NCI-H2171 treated with DMSO at 0.1 percent for 48 hours (cell line): ENCODE measurements at regions not wholly inside any gene's neighbourhood (a gene's known extent, or its start where the extent isn't known, plus 50 kb on each side); places are given as distances from the start of the nearest gene placed in this dataset.

ENCODE experiments used
- DNase-seq: peaks from one replicate; lab custom pipeline; 2025; lab: John Stamatoyannopoulos, UW

DNA sequence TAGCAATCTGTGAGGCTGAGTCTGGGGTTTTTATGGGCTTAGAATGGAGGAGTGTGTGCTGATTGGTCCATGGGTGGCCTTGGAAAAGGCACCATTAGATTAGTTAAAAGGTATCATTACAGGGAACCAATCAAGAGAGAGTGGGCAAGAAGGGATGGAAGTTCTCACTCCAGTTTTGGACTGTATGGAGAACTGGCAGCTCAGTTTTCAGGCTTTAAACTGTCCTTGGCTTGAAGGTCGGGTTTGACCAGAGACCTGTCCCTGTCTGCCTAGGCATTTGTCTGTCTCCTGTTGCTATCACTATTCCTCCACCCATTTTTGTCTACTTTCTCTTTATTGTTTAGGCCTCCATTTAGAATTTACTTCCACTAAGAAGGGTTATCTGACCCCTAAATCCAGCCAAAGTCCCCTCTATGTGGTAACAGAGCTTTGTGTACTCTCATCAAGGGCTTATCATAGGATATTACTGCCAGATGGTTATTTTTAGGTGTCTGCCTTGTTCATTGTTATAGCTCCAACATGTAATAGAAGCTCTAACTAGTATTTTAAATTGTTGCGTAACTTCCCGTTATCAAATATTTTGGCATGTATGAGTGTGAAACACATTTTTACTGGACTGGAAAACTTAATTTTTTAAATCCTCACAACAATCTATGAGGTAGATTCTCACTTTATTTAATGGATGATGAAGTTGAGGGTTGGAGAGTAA, 133.3 kb upstream of the SLC10A2 start:
- no peak for DNase-seq

DNA sequence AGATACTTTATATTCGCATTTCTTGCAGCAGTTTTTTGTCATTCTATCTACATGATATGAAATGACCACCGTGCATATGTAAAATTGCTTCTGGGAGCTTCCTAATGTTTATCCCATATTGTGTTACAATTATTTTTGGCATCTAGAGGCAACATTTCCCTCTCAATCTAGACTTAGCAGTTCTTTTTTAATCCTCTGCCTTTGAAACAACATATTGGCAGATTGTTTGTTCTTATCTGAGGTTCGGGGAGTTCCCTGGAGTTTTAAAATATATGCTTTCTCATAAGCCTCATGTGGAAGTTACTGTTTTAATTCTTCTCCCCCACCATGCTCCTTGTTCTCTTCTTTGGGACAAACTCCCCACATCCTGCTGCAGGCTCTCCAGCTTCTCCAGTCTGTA, 130.1 kb upstream of the SLC10A2 start:
- DNase-seq, result no peak

DNA sequence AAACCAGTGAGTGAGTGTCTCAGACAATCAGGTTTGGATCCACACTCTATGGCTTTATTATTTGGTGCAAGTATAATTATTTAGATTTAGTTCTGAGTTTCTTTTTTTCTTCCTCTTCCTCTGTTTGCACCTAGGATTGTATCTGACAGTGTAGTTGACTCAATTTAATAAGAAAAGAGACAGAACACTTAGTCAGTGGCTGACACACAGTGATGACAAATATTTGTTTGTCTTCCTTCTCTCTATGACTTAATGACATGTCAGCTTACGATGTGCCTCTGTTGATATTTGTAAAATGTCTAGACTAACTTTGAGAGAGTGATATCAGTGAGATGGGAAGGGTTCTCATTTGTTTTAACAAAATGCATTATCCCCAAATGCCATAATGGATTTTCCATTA, 129.5 kb upstream of the SLC10A2 start:
- DNase-seq, result no peak

DNA sequence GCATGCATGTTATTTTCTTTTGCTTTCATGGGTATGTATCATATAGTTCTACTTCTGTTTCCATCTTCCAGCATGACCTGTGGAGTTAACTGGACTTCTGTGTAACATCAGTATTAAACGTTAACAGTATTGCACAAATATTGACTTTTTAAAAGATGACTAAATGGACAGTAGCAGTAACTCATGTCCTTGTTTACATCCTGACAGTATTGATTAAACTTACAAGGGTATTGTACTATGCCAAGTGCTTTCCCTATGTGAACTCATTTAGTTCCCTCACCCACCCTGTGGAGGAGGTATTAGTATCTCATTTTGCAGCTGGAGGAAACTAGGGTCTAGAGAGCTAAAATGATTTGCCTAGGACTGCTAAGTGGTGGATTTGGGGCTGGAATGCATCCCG, 128.7 kb upstream of the SLC10A2 start:
- no peak for DNase-seq

DNA sequence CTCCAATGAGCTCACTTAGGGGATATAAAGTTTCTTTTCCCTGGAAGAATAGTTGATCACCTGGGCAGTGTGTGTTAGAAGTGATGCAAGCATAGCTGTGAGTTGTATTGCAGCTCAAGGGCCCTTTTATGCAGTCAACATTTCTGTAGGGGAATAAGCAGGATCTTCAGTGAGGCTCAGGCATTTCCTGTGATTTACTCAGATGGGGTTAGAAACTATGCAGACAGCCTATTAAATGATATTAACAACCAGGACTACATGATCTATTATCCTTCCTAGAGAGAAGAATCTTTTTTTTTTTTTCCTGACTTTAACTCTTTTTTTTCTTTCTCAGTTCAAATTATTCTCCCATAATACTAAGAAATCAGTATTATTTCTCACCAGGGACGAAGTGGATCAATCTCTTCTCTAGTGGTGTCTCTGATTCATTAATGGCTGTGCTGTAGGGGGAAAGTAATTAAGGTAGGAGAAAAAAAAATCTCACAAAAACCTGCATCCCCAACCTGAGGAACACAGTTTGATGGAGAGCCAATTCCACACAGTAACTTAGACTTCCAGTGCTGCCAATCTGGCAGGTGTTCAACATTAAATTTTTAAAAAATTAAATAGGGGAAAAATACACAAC, 126.4 kb upstream of the SLC10A2 start:
- no peak for DNase-seq

DNA sequence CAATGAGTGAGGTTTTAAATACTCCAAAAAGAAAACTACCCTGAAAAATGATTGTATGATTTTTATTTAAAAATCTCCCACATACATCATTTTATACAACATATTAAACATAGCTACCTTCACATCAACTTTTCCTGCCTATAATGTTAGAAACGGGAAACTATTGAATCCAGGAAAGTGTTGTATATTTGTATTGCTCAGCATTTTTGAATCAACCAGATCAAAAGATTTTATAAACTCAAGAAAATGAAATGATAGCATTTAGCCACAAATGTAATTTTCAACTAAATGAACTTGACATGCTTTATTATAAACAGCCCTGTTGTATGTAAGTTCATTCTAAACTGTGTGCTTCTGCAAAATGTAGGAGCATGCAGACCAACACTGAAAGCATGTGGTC, 124.6 kb upstream of the SLC10A2 start:
- no peak for DNase-seq

DNA sequence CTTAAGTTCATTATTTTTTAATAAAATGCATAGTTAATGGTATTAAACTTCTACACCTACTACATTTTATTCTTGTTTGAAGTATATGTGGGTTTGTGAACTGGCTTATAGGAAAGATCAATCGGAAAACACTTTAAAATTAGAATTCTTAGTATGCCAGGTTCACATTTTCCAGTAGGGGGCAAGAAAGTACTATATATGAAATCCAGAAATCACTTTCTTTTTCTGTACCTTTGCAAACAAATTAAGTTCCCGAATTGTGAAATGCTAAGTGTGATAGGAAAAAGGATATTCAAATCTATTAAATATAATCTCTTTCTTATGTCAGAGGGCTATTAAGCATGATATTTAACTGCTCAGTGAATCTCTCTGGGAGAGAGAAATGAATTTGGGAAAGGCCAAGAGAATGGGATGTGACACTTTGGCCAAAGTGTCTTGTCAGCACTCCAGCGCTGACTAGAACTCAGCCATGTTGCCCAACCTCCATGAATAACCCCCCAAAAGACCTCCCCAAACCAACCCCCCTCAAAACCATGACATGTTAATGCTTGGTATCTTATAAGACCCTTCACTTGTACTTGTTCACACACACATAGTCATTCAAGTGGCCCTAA, 122.6 kb upstream of the SLC10A2 start:
- peak; percentile 80 for DNase-seq

DNA sequence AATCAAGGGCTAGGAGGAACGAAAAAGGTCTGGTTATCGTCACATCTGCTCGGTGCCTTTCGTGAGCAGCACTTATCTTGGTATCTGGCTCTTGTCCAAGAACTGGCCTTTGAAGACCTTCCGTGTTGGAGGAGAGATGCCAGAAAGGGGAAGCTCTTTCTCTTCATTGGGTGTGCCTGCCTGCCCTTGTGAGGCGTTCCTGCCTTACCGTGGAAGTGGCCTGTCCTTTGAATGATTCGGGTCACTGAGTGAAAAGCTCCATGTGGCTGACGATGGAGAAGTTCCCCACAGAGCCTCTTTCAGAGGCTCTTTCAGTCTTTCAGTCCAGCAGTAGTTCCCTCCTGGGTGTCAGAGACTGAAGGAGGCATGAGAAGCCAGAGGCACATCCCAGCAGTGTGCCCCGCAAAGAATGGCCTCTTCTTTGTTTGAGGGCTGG, 121.5 kb upstream of the SLC10A2 start:
- DNase-seq, result no peak

DNA sequence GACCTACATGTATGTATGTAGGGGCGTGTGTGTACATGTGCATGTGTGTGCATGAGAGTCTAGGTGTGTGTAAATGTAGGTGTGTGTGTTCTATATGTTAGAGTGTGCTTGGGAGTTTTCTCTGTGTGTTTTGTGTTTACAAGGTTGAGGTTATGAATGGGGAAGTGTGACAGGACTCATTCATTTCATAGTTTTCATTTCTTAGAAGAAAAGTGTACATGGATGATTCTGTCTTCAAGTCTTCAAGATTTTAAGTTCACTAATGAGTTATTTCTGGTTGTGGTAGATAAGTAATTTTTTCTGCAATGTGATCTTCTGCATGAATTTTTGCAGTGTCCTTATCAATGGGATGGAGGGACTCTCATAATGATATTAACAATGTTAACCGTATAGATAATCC, 118.2 kb upstream of the SLC10A2 start:
- DNase-seq, result no peak

DNA sequence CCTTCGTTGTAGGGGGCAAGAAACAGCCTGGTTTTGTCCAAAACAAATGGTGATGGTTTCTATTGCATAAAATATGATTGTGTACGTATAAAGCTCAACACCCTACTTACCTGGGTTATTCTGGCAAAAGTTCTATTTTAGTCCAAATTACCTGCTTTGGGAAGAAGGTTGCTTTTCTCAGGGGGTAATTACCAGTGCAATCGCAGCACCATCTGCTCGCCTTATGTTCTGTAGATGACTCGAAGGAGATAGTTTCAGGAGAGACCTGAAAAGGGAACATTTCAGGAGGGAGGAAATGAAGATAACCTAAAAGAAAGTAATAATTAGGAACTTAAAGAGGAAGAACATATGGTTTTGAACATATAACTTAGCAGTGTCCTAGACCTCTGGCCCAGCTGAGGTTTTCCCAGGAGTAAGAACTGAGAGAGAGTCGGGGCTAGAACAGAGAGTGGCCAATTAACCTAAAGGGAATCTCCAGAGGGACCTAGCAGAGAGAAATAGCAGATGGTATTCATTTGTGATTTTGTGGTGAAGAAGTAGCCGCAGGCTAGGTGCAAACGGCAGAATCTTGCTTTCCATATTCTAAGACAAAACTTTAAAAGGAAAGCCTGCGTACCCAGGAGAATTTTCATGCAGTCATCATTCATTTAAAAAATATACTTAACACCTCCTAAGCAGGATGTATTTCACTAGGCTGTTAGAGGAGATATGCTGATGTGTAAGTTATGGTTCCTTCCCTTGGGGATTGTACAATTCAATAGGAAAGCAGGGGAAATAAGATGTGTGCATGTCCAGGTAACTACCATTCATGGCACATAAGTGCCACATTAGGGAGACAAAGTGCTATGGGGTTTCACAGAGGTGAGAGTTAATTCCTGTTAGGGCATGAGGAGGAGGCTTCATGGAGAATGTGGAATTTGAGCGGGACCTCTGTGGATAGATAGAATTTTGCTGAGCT, 113.0 kb upstream of the SLC10A2 start:
- DNase-seq, result peak; percentile 98

DNA sequence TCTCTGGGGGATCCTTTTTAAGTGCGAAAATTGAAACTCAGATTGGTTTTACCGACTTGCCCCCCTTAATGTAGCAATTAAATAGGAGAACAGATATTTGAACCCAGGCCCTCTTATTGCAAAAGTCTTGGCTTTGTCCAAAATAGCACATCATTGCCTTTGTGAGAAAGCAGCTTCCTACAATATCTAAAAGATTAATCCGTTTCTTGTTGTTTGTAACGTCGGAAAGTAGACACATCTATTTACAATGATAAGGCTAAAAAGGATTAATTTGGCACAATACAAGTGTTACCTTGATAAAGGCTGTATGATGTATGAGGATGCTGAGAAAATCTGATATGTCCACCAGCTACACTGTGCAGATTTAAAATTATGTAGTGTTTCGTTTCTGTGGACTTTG, 108.7 kb upstream of the SLC10A2 start:
- no peak for DNase-seq

DNA sequence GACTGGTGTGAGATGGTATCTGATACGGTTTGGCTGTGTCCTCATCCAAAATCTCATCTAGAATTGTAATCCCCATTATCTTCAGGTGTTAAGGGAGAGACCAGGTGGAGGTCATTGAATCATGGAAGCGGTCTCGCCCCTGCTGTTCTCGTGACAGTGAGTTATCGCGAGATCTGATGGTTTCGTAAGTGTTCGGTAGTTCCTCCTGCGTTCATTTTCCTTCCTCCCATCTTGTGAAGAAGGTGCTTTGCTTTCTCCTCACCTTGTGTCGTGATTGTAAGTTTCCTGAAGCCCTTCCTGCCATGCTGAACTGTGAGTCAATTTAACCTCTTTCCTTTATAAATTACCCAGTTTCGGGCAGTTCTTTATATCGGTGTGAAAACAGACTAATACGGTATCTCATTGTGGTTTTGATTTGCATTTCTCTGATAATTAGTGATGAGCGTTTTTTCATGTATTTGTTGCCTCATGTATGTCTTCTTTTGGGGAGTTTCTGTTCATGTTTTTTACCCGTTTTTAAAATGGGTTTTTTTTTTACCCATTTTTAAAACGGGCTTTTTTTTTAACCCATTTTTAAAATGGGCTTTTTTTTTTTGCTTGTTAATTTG, 102.8 kb upstream of the SLC10A2 start:
- no peak for DNase-seq

DNA sequence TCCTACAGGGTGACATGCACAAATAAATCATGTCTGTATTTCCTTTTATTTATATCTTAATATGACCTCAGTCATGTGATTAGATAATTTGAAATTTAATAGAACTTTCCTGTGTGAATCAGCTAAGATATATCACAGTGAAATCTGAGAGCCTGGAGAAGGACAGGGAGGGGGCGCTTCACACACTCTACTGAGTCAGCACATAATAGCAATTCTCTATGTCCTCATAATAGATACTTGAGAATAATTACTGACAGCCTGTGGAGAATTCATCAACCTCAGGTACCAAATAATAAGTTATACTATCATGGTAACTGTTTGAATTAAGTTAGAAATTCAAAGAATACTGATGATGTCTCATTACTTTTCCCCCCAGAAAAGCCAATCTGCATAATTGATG, 98.0 kb upstream of the SLC10A2 start:
- peak; percentile 8 for DNase-seq

DNA sequence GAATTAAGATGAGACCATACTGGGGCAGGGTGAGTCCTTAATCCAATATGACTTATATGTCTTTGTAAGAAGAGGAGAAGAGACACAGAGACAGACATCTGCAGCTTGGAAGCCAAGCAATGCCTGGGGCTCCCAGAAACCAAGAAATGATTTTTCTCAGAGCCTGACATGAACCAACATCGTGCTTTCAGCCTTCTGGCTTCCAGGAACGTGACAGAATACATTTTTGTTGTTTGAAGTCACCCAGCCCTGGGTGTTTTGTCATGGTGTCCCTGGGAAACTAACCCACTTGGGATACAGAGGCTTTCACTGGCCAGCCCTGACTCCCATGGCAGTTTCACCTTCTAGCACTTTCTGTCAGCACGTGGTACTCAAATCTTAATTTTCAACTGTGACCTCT, 95.3 kb upstream of the SLC10A2 start:
- no peak for DNase-seq

DNA sequence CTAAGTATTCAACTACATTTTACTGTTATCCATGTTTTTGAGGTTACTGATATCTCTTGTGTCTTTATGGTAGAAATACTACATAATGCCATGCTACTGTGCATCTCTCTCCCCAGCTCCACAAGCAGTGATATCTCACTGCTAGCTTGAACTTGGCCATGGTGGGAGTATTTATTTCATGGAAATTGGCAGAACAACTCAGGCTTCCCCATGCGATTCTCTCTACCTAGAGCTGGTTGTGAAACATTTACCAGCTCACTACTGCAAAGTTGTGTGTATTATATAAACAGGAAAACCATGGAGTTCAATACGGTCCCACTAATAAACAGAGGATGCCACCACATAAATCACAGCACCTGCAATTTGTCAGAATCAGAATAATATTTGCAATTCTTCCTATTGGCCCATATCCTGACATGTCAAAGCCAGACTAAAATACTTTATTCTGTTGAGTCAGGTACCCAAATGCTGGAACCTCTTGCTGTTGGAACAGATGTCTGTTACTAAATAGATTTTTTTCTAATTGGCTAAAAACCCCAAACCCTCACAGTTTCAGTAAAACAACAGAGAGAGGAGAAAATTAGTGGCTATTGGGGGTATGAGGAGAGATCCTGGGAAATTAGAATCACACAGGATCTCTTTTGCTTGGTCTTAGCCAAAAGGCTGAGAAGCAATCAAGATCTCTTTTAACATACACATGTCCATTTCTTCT, 91.4 kb upstream of the SLC10A2 start:
- no peak for DNase-seq

DNA sequence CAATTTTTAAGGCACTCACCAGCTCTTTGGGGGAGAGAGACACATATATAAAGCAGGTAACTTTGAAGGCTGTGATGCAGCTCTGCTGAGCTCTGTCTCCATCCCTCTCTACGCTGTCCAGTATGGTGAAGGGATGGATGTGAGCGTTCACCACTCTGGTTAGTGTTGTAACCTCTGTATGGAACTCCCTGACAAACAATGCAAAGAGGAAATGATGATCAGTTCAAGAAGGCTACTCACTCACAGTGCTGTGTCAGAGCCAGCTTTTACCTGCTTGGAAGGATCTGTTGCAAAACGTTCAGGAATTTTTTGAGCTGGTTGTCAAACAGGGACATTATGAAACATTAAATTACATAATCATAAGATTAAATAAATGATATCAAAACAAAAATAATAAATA, 90.8 kb upstream of the SLC10A2 start:
- no peak for DNase-seq

DNA sequence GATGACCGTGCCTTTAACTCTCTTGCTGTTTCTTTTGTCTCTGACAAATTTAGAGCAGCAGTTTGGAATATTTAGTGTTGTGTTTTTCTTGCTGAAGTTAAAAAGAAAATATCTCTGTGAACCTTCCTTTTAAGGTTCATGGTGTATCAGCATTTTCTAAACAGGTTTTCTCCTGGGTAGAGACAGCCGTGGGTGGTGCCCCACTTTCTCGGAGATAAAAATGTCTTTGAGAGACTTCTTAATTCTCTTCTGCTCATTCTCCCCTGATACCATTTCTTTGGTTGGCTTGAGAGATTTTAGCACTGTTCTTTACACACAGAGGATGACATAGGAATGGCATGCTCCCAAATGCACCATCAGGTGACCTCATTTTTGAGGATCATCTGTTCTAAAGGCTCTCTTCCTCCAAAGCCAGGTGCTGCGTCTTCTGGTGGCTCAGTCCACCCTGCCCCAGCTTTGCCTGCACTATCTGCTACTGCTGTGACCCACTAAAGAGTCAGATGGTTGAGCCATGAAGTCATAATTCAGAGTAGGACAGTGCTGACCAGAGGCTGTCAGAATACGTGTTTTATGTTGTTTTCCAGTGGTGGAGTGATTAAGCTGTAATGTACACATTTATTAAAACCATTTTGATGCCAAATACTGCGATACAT, 90.3 kb upstream of the SLC10A2 start:
- no peak for DNase-seq

DNA sequence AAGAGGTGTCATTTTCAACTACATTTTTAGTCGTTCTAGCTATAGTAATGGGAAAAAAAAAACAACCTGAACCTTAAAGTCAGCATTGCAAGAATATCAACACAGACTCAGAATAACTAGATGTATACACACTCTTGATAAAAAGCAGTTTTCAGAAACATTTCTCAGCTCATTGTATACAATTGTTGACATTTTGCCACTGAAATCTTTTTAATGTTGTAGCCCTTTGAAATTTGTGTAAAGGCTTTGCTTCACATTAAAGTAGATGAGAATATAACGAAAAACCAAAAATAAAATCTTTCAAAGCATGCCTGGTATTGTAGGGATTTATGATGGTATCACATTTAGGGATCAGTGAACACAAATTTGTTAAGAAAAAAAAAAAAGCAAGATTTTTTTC, 87.2 kb upstream of the SLC10A2 start:
- DNase-seq, result no peak

DNA sequence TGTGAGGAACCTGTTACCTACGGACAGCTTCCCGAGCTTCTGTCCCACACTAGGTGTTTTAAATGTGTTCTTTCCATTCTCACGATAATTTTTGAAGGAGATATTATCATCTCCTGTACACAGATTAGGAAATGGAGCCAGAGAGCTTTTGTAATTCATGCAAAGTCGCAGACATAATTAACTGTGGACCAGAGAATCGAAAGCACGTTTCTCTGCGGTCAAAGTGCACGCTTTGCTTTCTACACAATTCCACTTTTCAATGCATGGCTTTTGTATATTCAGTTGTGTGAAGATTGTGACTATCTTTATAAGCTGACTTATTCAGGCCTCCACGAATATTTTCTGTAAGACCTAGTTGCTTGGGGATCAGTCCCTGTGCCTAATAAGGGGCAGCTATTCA, 81.7 kb upstream of the SLC10A2 start:
- no peak for DNase-seq

DNA sequence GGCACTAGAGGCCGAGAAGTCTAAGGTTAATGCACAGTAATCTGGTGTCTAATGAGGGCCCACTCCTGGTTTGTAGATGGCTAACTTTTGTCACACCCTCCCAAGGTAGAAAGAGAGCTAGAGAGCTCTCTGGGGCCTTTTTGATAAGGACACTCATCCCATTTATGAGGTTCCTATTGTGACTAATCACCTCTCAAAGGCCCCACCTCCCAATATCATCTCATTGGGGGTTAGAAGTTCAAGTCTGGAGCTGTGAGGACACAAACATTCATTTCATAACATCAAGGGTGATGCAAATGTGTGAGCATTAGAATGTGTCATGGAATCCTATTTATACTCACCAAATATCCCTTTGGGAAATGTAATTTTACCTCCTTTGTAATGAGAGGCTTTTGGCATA, 79.2 kb upstream of the SLC10A2 start:
- DNase-seq, result no peak

DNA sequence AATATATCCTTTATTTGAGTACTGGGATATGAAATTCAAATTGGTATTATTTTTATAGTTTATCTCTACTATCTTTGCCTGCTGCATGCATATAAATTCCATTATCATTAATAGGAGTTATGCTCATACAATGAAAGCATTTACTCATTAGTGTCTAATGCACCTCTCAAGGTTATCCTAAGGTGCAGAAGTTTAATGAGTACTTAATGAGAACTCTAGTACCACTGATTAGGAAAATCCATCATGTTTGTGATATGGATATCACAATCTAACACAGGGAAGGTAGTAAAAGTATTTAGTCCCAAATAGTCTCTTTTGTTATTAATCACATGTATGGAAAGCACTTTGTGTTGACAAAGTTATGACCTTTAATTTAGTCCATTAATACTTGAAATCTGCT, 77.2 kb upstream of the SLC10A2 start:
- no peak for DNase-seq
